GM18505 (cell line): ENCODE measurements at regions not wholly inside any gene's neighbourhood (a gene's known extent, or its start where the extent isn't known, plus 50 kb on each side); places are given as distances from the start of the nearest gene placed in this dataset.
"Not testable (repeated sequence)": the region's sequence is repeated elsewhere in the genome, so short reads cannot be mapped to it uniquely, and the experiment has no call there.

Source experiments
- ATAC-seq: cut with Tn5 transposase; IDR thresholded peaks from one replicate; pipeline ENCODE4 v1.9.1; 2021; ENCODE audit not compliant: unreplicated experiment
- POLR2A ChIP-seq: IDR thresholded peaks from 4 replicates; pipeline ENCODE4 v1.6.1; 2011; ENCODE audit warnings: borderline replicate concordance; ENCODE audit not compliant: insufficient read depth, insufficient read length; ENCODE audit errors: extremely low read depth

DNA sequence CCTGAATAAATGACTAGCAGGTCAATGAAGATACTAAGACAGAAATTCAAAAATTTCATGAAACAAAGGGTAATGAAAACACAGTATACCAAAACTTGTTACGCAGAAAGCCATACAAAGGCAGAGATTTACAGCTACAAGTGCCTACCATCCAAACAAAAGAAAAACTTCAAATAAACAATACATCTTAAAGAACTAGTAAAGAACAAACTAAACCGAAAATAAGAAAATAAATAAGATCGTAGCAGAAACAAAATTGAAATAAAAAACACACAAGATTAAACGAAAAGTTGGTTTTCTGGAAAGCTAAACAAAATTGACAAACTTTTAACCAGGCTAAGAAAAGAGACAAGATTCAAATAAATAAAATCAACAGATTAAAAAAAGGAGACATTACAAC is 51.5 kb downstream of the VPREB1 start:
- not testable (repeated sequence) for ATAC-seq

DNA sequence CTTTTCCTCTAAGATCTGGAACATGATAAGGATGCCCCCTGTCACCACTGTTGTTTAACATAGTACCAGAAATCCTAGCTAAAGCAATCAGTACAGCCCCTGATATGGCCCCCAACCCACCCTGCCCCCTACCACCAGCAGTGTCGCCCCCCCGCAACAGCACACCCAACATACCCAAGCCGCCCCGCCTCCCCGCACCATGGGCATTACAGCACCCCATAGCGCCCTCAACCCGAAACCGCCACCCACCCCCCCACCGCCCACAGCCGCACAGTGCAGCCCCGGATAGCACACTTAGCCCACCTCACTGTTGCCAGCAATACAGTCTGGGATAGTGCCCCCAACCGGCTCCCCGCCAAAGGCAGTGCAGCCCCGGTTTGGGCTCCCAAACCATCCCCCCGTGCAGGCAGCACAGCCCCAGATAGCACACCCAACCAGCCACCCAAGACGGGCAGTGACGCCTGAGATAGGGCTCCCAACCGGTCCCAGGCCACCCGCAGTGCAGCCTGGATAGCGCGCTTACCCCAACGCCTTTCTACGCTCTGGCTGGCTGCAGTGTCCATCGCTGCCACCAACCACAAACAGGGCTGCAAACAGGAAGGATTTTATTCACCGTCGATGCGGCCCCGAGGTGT is 52.7 kb downstream of the VPREB1 start:
- not testable (repeated sequence) for ATAC-seq

DNA sequence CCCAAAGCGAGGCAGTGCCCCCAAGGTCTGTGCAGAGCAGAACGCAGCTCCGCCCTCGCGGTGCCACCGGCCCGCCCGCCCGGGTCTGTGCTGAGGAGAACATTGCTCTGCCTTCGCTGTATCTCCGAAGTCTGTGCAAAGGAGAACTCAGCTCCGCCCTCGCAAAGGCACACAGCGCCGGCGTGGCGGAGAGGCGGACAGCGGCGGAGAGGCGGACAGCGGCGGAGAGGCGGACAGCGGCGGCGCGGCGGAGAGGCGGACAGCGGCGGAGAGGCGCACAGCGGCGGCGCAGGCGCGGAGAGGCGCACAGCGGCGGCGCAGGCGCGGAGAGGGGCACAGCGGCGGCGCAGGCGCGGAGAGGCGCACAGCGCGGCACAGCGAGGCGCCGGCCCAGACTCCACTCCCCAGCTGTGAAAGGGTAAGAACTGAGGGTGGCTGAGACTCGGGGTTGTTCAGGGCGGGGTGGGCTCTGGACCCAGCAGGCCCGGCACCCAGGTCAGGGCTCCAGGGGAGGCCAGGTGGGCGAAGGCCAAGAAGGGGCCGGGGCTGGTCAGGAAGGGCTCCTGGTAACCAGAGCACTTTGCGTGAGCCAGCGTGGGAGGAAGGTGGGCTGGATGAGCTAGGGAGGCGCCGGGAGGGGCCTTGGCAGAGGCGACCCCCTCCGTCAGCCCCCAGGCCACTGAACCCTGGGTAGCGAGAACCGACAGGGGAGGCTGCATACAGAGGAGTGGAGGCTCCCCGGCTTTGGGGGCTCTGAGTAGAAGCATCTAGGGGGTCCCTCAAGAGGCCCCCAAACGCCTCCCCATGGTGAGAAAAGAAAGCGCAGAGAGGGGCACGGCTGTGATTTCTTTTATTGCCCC is 53.4 kb downstream of the VPREB1 start:
- ATAC-seq, result peak; percentile 95
- peak; percentile 53 for TF ChIP-seq POLR2A

DNA sequence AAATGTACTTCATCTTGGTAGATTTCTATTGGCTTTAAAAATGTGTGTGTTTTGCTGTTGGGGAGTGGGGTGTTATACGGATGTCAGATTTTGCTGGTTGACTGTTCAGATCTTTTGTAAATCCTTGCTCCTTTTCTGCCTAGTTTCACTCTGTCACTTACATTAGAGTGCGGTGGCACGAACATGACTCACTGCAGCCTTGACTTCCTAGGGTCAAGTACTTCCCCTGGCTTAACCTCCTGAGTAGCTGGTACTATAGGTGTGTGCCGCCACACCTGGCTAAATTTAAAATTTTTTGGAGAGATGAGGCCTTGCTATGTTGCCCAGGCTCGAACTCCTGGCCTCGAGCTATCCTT is 54.0 kb downstream of the VPREB1 start:
- ATAC-seq, result not testable (repeated sequence)

DNA sequence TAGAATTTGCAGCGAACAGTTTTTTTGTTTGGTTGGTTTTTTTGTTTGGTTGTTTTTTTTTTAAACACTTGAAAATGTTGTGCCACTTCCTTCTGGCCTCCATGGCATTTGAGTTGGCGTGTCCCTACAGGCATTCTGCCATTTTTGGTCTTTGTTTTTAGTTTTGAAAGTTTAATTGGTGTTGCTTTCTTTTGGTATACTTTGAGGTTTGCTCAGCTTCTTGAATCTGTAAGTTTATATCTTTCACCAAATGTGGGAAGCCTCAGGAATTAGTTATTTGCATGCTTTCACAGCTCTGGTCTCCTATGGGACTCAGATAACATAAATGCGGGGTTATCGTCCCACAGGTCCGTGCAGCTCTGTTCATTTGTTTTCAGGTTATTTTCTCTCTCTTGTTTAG is 55.9 kb downstream of the VPREB1 start:
- ATAC-seq, result not testable (repeated sequence)

DNA sequence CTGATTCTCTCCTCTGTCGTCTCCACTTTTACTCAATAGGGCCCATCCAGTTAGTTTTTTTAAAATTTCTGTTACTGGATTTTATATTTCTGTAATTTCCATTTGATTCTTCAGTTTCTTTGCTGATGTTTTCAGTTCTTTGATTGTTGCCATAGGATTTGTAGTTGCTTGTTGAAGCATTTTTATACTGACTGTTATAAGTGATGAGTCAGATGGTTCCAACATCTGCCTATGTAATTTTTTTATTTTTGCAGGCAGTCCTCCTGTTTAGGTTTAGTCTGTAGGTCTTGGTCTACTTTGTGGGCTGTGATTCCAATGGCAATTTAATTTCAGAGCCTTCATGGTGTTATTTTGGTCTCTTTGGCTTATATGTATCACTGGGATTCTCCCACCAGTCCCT is 56.4 kb downstream of the VPREB1 start:
- ATAC-seq, result not testable (repeated sequence)

DNA sequence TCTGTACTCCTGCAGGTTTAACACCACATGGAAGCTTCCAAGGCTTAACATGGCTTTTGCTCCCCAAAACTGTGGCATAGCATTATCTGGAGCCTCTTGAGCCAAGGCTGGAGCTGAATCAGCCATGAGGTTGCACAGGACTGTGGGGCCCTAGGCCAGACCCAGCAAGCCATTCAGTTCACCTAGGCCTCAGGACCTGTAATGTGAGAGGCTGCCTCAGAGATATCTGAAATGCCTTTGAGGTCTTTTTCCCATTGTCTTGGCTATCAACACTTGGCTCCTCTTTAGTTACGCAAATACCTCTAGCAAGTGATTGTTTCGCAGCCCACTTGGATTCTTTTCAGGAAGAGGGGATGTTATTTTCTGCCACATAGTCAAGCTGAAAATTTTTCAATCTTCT is 72.0 kb downstream of the VPREB1 start:
- no peak for TF ChIP-seq POLR2A
- no peak for ATAC-seq

DNA sequence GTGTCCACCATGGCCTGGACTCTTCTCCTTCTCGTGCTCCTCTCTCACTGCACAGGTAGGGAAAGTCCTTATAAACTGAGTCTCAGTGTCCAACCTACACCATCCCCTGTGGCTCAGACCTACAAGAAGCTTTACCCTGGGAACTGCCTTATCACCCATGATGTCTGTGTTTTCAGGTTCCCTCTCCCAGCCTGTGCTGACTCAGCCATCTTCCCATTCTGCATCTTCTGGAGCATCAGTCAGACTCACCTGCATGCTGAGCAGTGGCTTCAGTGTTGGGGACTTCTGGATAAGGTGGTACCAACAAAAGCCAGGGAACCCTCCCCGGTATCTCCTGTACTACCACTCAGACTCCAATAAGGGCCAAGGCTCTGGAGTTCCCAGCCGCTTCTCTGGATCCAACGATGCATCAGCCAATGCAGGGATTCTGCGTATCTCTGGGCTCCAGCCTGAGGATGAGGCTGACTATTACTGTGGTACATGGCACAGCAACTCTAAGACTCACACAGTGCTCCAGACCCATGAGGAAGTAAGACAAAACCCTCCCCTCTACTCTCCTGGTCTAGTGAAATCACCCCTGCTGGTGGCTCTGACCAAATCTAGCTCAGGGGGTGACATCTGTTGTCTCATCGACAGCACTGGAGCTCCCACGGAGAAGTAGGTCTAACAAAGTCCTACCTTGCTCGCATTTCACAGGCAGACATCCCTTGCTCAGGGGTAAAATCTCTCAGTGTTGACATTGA is 74.3 kb downstream of the VPREB1 start:
- ATAC-seq, result no peak
- no peak for TF ChIP-seq POLR2A

DNA sequence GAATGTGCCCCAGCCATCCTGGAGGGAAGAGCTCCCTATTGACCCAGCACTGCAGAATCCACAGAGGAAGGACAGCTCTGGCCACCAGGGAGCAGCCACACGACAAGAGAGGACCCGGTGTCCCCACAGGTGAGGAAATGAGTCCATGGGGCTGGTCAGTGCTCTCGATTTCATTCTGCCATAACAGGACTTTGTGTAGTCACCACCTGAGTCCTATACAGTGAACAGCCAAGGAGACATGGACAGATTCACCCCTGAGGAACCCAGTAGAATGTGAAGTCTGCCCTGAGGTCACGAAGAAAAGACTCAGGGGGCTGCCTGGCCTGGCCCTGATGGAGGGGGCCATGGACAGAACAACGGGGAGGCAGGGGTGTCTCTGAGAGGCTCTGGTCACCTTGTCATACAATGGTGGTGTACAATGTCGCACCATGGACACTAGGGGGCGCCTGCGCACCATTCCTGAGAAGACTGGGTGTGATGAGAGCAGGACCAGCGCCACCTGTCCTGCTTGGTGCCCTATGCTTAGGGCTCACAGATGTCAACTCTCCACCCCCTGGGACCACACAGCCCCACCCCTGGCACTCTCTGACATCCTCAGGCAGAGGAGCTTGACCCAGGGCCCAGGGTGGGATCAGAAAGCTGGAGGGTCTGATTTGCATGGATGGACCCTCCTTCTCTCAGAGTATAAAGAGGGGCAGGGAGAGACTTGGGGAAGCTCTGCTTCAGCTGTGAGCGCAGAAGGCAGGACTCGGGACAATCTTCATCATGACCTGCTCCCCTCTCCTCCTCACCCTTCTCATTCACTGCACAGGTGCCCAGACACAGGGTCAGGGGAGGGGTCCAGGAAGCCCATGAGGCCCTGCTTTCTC is 77.4 kb downstream of the VPREB1 start:
- ATAC-seq, result not testable (repeated sequence)

DNA sequence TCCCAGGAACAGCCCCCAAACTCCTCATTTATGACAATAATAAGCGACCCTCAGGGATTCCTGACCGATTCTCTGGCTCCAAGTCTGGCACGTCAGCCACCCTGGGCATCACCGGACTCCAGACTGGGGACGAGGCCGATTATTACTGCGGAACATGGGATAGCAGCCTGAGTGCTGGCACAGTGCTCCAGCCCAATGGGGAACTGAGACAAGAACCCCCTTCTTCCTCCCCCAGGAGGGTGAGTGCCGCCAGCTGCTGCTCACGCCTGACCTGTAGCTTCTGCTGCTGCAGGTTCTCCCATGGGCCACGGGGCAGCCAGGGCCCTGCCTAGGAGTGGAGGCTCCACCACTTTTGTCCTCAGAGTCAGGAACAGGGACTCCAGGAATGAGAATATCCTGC is 78.2 kb downstream of the VPREB1 start:
- ATAC-seq, result no peak
- TF ChIP-seq POLR2A, result no peak

DNA sequence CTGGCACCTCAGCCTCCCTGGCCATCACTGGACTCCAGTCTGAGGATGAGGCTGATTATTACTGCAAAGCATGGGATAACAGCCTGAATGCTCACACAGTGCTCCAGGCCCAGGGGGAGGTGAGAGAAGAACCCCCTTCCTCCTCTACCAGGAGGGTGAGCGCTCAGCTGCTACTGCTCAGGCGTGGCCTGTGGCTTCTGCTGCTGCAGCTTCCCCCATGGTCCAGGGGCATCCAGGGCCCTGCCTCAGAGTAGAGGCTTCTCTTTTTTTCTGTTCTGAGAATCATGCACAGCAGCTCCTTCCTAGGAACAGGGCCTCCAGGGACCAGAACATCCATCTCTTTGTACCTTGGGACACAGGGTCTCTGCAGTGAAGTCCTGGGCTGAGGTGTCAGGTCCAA is 83.1 kb downstream of the VPREB1 start:
- ATAC-seq, result no peak
- no peak for TF ChIP-seq POLR2A

DNA sequence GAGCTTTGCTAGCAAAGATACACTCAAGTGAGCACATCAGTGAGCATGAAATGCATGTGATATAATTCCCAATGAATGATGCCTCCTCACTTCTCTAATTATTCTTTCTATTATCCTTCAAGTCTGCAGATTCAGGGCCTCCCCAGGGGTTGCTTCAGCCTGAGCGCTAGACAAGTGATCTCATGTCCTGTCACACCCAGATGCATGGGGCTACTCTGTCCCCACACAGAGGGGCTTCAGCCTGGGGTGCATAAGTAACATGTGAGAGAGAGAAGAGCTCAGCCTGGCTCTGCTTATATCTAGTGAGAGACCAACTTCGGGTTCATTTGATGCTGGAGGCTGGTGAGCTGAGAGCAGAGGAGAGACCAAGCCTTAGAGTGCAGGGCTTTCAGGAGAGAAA is 85.2 kb downstream of the VPREB1 start:
- ATAC-seq, result no peak
- TF ChIP-seq POLR2A, result no peak

DNA sequence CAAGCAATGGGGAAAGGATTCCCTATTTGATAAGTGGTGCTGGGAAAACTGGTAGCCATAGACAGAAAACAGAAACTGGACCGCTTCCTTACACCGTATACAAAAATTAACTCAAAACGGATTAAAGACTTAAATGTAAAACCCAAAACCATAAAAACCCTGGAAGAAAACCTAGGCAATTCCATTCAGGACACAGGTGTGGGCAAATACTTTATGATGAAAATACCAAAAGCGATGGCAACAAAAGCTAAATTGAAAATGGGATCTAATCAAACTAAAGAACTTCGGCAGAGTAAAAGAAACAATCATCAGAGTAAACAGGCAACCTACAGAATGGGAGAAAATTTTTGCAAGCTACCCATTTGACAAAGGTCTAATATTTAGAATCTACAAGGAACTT is 91.1 kb downstream of the VPREB1 start:
- ATAC-seq, result not testable (repeated sequence)

DNA sequence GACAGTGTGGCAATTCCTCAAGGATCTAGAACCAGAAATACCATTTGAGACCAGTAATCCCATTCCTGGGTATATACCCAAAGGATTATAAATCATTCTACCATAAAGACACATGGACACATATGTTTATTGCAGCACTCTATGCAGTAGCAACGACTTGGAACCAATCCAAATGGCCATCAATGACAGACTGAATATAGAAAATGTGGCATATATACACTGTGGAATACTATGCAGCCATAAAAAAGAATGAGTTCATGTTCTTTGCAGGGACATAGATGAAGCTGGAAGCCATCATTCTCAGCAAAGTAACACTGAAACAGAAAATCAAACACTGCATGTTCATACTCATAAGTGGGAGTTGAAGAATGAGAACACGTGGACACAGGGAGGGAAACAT is 91.7 kb downstream of the VPREB1 start:
- ATAC-seq, result not testable (repeated sequence)

DNA sequence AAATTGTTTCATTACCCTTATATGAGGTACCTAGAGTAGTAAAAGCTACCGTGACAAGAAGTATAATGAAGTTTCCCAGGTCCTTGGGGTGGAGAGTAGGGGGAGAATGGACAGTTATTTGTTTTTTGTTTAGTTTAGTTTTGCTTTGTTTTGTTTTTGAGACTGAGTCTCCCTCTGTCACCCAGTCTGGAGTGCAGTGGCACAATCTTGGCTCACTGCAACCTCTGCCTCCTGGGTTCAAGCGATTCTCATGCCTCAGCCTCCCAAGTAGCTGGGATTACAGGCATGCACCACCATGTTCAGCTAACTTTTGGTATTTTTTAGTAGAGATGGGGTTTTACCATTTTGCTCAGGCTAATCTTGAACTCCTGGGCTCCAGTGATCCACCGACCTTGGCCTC is 94.2 kb downstream of the VPREB1 start:
- not testable (repeated sequence) for ATAC-seq
